ENCODE measurements at regions not wholly inside any gene's neighbourhood (a gene's known extent, or its start where the extent isn't known, plus 50 kb on each side); places are given as distances from the start of the nearest gene placed in this dataset.
"Not testable (repeated sequence)": the region's sequence is repeated elsewhere in the genome, so short reads cannot be mapped to it uniquely, and the experiment has no call there.

GRCh38 chrY:7720974-7721373 lies 809.4 kb upstream of the AMELY start:
- DNase-seq, result no peak

- peak; percentile 91 for DNase-seq
Measured at GRCh38 chrY:7719271-7719670, 807.7 kb upstream of the AMELY start.

GRCh38 chrY:7718626-7719025 lies 807.1 kb upstream of the AMELY start:
- DNase-seq, result peak; percentile 76

GRCh38 chrY:7718126-7718525 lies 806.6 kb upstream of the AMELY start:
- peak; percentile 36 for DNase-seq

- peak; percentile 67 for DNase-seq
Measured at GRCh38 chrY:7714426-7714825, 802.9 kb upstream of the AMELY start.

- DNase-seq, result not testable (repeated sequence)
Measured at GRCh38 chrY:7713738-7714137, 802.2 kb upstream of the AMELY start.

- peak; percentile 72 for DNase-seq
Measured at GRCh38 chrY:7712289-7712688, 800.7 kb upstream of the AMELY start.

- no peak for DNase-seq
Measured at GRCh38 chrY:7703578-7704140, 792.1 kb upstream of the AMELY start.

- no peak for DNase-seq
Measured at GRCh38 chrY:7702481-7702880, 790.9 kb upstream of the AMELY start.

- peak; percentile 6 for DNase-seq
Measured at GRCh38 chrY:7701676-7702075, 790.1 kb upstream of the AMELY start.

GRCh38 chrY:7697506-7697905 lies 786.0 kb upstream of the AMELY start:
- DNase-seq, result no peak

GRCh38 chrY:7692701-7693100 lies 781.1 kb upstream of the AMELY start:
- DNase-seq, result no peak

GRCh38 chrY:7687086-7687485 lies 775.5 kb upstream of the AMELY start:
- DNase-seq, result peak; percentile 78

- peak; percentile 17 for DNase-seq
Measured at GRCh38 chrY:7684546-7684945, 773.0 kb upstream of the AMELY start.

- peak; percentile 92 for DNase-seq
Measured at GRCh38 chrY:7682386-7682785, 770.8 kb upstream of the AMELY start.

- no peak for DNase-seq
Measured at GRCh38 chrY:7681426-7681825, 769.9 kb upstream of the AMELY start.

- peak; percentile 87 for DNase-seq
Measured at GRCh38 chrY:7674465-7674864, 762.9 kb upstream of the AMELY start.

GRCh38 chrY:7672796-7673195 lies 761.2 kb upstream of the AMELY start:
- DNase-seq, result no peak

GRCh38 chrY:7663261-7663660 lies 751.7 kb upstream of the AMELY start:
- no peak for DNase-seq

GRCh38 chrY:7659047-7659446 lies 747.5 kb upstream of the AMELY start:
- DNase-seq, result no peak

- peak; percentile 65 for DNase-seq
Measured at GRCh38 chrY:7656596-7656995, 745.0 kb upstream of the AMELY start.

- DNase-seq, result no peak
Measured at GRCh38 chrY:7654985-7655384, 743.4 kb upstream of the AMELY start.

GRCh38 chrY:7649866-7650265 lies 738.3 kb upstream of the AMELY start:
- DNase-seq, result not testable (repeated sequence)
